Activated T-cell treated with anti-CD3 and anti-CD28 coated beads, Interleukin-2, amount 50 U/mL, for 1 hour (primary cell): ENCODE measurements at regions not wholly inside any gene's neighbourhood (a gene's known extent, or its start where the extent isn't known, plus 50 kb on each side); places are given as distances from the start of the nearest gene placed in this dataset.

Experiments used
- DNase-seq: peaks from one replicate; pipeline ENCODE4 v3.0.0-alpha.2; 2020

DNA sequence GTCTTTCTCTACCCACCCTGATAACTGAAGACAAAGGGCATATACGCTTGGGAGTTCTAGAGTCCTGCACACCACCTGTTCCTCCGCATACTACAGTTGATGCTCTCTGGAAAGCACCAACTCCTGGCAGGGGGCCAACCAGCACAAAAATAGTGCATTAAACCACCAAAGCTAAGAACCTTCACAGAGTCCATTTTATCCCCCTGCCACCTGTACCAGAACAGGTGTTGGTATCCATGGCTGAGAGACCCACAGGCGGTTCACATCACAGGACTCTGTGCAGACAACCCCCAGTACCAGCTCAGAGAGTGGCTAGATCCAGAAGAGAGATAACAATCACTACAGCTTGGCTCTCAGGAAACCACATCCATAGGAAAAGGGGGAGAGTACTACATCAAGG lies 114.4 kb upstream of the POU1F1 start:
- no peak for DNase-seq

DNA sequence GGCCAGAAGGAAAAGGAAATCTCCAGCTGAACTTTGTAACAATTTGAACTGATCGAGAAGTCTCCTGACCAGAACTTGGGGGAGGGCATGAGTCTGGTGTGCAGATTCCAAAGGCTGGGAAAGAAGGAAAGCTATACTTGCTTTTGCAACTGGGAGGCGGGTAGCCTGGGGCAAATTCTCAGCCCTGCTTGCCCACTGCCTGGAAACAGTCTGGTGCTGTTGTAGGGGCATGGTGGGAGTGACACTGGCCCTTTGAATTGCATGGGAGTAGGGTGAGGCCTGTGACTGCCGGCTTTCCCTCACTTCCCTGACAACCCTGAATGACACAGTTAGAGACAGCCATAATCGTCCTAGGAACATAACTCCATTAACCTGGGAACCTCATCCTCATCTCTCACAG lies 114.0 kb upstream of the POU1F1 start:
- no peak for DNase-seq

DNA sequence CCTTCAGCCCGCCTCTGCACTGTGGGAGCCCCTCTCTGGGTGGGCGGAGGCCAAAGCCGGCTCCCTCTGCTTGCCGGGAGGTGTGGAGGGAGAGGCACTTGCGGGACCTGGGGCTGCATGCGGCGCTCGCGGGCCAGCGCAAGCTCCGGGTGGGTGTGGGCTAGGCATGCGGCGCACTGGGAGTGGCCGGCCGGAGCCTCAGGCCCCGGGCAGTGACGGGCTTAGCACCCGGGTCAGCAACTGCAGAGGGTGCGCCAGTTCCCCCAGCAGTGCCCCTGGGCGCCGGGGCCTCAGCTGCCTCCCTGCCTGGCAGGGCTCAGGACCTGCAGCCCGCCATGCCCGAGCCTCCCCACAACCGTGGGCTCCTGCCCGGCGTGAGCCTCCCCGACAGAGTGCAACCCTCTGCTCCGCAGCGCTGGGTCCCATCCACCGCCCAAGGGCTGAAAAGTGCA lies 98.9 kb upstream of the POU1F1 start:
- DNase-seq: no peak

DNA sequence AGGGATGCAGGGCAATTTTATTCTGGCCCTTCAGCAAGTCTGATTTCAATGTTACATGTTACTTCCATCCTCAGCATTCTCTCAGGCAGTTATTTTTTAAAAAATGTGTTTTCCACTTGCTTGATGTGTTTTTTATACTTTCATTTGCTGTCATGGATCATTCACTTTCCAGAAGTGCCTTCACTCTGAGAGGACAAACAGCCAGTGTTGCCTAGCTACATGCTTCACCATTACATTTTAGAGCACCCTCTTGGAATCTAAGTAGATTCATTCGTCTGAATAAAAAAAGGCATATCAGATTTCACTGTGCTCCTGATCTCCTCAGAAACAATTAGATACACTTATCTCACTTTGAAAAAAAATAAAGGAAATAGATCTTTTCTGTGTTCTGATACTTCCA lies 93.6 kb upstream of the POU1F1 start:
- no peak for DNase-seq

DNA sequence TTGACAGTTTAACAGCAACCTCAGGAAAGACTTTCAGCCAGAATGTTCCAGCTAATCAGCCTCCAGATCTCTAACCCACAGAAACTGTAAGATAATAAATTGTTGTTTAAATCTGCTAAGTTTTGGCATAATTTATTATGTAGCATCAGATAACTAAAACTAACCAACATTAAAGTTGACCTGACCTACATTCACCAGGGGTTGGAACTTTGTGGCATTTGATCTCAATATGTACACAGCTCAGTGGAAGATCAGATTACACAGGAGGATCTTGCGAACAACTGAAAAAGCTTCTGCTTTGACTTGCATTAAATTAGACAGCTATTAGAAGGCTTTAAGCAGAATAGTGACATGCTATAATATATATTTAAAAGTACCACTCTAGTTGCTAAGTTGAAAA lies 91.4 kb upstream of the POU1F1 start:
- no peak for DNase-seq

DNA sequence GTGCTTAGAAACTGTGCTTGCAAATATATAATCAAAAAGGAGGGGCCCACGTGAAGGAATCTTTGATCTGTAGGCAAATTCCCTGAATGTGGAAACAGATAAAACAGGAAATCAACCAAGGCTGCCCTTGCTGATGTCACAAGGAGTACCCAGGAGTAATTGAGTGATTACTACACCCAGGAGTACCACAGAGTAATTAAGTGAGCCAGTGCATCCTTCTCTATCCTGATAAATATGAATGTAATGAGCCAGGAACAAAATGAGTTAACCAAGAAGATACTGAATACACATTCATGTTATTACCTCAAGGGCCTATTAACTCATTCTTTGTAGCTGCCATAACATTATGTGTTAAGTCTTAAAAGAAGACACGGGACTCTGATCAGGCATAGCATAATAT lies 87.3 kb upstream of the POU1F1 start:
- no peak for DNase-seq

DNA sequence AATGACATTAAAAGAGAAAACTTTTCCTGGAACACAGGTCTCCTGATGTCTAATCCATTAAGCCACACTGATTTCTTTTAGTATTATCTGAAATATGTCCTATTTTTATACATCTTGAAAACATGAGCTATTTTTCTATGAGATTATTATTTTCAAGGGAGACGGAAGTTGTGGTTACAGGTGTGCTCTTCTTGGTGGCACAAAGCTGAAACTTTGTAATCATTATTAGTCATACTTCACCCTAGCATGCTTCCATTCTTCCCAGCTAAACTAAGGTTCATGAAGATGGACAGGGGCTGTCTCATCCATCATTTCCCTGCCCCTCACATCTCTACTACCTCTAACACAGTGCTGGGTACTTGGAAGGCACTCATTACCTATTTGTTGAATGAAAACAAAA lies 85.6 kb upstream of the POU1F1 start:
- DNase-seq: no peak

DNA sequence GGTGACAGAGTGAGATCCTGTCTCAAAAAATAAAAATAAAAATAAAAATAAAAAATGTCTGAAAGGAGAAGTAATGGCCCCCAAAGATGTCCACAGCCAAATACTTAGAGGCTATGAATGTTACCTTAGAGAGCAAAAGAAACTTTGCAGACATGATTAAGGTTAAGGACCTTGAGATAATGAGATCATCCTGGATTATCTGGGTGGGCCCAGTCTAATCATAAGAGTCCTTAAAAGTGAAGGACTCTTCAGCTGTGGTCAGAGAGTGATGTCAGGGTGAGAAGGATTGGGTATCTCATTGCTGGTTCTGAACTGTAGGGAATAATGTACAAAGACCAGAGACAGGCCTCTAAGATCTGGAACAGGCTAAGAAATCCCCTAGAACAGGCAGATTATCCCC lies 84.9 kb upstream of the POU1F1 start:
- no peak for DNase-seq

DNA sequence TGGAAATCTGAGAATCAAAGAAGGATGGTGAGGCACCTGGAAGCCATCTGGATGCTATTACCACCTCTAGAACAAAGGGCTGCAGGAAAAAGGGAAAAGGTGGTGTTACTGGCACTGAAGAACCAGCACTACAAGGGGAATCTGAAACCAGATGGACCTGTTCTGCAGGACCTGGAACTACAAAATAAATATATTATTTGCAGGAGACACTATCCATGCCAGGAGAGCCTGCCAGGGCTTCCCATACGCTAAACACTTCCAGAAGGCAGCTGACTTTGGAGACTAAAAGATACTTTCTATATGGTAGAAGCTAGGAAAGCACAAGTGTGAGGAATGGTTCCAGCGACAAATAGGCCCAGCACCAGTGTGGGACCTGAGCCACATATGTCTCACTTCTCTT lies 83.4 kb upstream of the POU1F1 start:
- DNase-seq: no peak

DNA sequence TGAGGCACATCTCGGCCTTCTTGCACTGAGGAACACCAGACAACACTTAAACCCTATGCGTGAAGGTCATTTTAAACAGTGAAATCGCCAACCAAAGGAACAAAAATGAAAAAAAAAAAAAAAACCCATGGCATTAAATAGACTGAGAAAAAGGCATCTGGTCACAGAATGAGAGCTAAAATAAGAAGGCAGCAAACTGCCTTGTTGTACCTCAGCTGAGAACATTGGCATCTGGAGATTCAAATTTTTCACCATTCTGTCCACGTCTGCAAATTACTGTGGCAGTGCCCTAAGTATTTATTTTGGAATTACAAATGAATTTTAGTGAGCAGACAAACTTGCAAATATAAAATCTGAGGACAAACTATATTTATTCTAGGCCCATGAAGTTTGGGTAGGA lies 82.6 kb upstream of the POU1F1 start:
- no peak for DNase-seq

DNA sequence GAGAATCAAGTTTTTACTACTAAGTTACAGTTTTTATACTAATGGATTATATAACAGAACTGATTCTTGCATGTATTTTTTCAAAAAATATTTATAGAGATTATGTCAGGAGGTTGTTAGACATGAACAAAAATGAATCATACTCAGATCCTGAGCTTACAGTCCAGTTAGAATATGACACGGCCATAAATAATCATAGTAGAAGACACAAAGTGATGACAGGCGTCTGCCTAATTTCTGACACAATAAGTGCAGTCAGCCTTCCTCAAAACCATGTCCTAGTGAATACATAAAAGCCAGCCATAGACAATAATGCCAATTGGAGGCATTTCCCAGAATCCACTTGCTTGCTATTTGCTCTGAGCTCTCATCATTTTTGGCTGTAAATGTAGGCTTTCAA lies 81.7 kb upstream of the POU1F1 start:
- no peak for DNase-seq

DNA sequence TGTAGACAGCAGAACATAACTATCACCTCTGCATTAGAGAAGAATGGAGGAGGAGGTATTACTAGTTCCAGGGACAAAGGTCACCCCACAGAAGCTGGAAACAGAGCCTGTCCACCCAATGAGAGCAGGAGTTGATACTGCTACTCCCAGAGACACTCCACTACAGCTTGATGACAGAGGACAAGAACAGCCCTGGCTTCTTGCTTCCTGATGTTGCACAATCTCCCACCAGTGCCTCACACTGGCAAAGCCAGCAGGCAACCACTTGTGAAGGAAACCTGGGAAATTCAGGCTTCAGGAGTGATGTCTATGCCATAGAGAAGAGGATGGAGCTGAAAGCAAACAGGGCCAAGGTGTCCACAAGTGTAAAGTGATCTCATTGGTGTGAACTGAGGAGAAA lies 78.0 kb upstream of the POU1F1 start:
- no peak for DNase-seq

DNA sequence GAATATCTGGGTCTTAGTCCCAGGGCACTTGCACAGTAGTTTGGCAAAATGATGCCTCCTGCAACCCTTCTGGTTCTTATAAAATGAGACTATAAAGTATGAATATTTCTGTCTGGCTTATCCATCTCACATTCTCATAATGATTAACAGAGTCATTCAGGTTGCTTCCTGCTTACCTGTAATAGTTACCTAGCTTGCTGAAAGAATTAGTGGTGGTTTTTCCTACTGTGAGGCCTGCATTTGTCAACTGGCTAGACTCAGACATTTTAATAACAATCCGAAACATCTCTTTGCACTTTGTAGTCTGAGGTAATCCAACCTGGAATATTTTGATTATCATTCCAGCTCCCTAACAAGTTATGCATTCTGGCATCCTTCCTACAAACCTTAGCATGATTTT lies 75.6 kb upstream of the POU1F1 start:
- DNase-seq: no peak

DNA sequence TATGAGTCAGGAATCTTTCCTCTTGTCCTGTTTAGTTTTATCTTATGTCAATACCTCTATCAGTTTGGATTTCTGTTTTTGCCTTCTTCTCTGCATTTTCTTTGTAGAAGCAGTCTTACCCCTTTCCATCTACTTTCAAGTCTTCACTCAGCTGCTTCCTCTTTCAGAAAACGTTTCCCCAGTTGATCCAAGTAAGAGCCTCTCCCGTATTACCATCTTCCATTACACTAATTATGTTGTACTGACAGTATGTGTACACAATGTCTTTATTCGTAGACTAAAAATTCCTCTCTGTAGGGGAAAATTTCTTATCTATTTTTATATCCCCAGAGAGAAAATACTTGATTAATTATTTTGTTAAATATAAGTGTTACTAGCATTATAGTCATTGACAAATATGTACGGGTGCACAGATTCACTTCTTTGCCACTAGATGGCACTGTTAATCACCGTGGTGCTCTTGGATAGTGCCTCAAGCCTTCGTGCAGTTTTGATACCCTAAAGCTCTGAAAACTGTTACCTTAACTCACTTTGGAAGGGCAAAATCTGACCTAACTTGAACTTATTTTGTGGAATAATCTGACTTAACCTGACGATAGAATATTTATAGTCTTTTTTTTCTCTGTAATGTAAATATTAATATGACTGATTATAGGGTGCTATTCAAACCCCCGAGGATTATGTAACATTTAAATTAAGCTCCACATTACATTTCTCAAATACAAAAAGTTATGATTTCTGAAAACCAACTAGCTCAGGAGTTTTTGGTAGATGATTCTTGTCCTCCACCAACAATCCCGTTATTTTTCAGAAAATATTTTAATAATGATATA lies 74.2 kb upstream of the POU1F1 start:
- no peak for DNase-seq

DNA sequence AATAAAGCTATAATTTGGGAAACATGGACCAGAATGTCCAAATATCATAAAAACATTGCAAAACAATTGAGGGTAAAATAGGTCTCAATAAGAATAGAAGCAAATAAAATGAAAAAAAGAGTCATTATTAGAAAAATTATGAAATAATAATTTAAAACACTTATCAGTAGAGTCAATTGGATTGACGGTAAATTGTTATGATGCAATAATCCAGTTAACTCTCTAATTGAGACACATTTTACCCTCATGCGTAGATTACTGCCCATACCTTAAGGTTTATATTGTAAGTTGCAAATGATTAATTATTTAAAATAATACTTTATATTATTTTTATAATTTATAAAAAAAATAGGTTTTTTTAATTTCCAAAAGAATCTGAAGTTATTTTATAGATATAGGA lies 73.4 kb upstream of the POU1F1 start:
- no peak for DNase-seq

DNA sequence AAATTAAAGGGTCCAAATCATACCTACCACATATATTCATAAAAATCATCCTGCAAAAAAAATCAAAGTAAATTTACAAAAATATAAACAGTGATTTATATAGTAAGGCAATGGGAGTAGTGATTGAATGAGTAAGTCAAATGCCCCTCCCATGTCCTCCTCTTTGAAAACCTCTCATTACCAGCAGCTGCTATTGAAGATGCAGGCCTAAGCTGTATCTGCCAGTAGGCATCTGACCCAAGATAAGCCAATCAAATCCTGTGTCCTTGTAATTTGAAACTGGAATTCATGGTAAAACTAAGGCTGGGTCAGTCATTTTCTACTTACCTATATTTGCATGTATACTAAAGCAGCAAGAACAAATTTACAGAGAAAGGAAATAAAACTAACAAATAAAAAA lies 60.4 kb upstream of the POU1F1 start:
- no peak for DNase-seq

DNA sequence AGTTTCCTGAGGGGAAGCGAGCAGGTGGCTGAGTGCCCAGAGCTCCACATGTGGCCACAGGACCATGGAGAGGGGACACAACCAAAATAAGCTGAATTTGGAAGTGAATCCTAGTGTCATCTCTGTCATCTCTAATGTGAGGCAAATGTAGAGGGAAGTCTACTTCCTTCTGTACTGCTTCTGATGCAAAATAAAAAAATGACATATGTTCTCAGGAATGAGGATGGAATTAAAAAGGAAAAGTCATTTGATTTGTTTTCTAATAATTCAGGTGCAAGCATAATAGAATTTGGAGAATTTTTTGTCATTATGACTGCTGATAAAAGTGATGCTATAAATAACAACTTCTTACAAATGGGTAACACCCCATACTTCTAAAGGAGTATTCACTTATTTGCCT lies 59.5 kb upstream of the POU1F1 start:
- DNase-seq: no peak

DNA sequence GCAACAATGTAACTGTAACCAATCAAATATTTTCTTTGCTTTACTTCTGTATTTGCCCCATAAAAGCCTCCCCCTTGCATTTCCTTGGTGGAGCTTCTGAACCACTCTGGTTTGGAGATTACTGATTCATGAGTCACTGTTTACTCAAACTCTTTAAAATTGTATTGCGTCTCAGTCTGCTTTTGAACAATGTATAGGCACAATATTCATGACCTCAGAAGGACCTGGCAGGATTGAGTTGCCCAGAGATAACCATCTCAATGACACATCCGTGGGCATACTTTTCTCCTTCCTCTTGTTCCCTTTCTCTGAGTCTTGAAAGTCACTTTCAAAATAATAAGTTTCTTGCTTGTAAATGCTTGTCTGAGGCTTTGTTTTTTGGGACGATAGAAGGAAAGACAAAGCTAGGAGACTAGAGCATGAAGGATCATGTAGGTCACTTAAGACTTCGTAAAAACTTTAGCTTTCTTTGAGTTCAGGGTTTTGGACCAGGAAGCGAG lies 57.1 kb upstream of the POU1F1 start:
- no peak for DNase-seq

DNA sequence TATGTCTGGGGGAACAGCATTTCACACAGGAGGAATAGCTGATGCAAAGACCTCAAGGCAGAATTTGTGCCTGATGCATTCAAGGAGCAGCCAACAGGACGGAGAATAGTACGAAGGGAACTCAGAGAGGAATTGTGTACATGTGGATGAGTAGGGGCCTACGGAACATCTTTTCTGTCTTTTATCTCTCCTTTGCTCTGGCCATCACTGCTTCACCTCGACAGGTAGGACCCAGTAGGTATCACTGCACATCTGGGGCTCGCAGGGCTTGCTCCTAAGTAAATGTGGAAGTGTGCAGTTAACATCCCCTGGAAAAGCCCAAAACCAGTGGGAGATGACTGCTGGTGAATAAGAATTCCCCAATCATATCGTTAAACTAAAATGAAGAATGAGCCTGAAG lies 56.4 kb upstream of the POU1F1 start:
- DNase-seq: no peak

DNA sequence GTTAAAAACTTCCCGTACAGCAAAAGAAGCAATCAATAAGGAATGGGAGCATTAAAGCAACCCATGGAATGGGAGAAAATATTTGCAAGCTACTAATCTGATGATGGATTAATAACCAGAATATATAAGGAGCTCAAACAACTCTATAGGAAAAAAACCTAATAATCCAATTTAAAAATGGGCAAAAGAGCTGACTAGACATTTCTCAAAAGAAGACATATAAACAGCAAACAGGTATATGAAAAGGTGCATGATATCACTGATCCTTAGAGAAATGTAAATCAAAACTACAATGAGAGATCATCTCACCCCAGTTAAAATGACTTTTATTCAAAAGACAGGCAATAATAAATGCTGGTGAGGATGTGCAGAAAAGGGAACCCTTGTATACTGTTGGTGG lies 52.7 kb upstream of the POU1F1 start:
- DNase-seq: no peak
